HG03469 (cell line): ENCODE measurements at regions not wholly inside any gene's neighbourhood (a gene's known extent, or its start where the extent isn't known, plus 50 kb on each side); places are given as distances from the start of the nearest gene placed in this dataset.
A peak's percentile ranks its signal among the peaks of the same experiment; 100 is the strongest.

Experiments used
- ATAC-seq: cut with Tn5 transposase; IDR thresholded peaks from one replicate; pipeline ENCODE4 v1.9.1; 2021; ENCODE audit warnings: mild to moderate bottlenecking, moderate library complexity, moderate number of reproducible peaks; ENCODE audit not compliant: unreplicated experiment

GRCh38 chr3:23644099-23644498, 161.7 kb upstream of the UBE2E1 start:
- no peak for ATAC-seq

DNA sequence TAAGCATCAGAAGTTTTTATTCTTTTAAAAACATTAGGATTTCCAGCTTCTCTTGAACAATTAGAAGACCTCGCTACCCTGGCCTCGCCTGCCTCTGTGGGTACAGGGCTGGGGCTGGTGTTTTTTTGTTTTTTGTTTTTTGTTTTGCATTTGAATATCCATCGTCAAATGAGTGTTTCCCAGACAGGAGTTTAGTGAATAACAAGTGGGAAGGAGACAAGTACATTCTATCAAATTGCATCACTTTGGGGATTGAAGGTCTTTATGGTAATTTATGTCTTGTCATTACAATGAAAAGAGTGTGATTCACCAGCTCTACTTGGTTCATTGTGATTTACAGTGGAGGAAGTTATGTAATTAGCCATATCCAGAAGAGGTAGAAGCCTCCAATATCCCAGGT, 161.1 kb upstream of the UBE2E1 start:
- no peak for ATAC-seq

GRCh38 chr3:23645533-23646183, 160.1 kb upstream of the UBE2E1 start:
- ATAC-seq: no peak

DNA sequence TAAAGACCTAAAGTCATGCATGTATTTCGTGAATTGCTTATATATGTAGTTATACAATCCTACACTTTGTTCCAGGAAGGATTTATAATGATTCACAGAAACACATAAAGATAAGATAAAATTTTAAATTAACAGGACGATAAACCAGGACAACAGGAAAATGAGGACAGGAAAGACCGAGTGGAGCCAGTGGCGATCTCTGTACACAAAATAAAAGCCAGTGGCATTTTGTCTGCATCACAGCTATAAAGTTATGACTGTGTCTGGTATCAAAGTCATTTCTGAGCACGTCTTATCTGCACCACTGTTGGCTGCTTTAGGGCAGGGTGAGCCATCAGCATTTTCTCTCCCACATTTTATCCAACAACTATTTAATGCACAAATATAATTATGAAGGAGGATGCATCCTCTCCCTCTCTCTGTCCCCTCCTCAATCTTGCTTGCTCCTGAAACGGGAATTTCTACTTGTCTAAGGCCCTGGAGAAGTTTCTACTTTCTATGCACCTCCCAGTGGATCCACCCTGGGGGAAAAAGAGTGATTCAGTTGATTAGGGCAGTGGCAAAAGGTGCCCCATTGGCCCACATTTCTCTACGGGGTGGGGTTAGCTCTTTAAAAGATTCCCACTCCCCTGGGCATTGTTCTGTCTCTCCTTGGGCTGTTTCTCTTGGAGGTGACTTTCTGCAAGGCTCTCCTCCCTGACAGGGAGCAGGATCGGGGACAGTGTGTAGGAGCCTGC, 159.4 kb upstream of the UBE2E1 start:
- ATAC-seq: no peak

GRCh38 chr3:23647706-23648258, 158.0 kb upstream of the UBE2E1 start:
- ATAC-seq: no peak

DNA sequence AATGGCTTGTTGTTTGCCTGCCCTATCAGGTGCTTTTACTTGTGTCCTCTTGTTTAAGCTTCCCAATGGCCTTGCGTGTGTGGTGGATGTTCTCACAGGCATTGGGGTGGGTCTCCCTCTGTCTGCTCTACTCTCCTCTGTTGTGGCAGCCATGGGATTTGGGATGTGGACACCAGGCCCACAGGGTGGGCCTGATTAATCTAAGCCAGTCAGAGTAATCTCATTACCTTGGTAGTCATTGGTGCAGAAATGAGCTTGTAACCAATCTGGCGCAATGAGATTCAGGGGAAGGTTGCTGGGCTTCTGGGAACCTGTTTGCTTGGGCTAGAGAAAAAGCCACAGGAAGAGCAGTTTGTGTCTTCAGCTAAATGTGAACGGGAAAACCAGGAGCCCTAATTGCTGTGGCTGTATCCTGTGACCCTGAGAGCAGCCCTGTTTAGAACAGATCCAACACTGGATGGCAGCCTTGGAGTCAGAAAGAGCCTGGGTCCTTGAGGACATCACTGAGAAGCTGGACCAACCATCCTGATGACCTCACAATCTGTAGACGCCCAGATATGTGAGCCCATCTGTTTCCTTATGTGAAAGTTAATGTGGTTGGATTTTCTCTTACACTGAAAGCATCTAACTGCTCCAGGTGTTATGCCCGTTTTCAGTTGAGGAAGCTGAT, 157.3 kb upstream of the UBE2E1 start:
- no peak for ATAC-seq

GRCh38 chr3:23648996-23649395, 156.8 kb upstream of the UBE2E1 start:
- ATAC-seq: no peak

DNA sequence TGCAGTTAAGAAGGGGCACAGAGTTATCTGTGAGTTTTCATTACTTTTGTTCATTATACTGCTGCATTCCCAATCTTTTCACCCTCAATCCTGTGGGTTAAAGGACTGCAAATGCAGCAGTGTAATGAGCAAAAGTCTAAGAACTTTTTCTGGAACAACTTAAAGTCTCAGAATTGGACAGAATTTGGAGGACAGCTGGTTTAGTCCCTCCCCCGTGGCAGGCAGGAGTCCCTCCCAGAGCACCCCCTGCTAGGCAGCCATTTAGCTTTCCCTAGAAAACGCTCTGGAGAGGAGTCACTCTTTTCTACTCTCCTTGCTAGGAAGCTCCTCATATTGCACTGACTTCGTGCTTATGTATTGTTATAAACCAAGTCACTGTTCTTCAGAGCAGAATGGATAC, 156.3 kb upstream of the UBE2E1 start:
- no peak for ATAC-seq

GRCh38 chr3:23650371-23651140, 155.2 kb upstream of the UBE2E1 start:
- no peak for ATAC-seq

DNA sequence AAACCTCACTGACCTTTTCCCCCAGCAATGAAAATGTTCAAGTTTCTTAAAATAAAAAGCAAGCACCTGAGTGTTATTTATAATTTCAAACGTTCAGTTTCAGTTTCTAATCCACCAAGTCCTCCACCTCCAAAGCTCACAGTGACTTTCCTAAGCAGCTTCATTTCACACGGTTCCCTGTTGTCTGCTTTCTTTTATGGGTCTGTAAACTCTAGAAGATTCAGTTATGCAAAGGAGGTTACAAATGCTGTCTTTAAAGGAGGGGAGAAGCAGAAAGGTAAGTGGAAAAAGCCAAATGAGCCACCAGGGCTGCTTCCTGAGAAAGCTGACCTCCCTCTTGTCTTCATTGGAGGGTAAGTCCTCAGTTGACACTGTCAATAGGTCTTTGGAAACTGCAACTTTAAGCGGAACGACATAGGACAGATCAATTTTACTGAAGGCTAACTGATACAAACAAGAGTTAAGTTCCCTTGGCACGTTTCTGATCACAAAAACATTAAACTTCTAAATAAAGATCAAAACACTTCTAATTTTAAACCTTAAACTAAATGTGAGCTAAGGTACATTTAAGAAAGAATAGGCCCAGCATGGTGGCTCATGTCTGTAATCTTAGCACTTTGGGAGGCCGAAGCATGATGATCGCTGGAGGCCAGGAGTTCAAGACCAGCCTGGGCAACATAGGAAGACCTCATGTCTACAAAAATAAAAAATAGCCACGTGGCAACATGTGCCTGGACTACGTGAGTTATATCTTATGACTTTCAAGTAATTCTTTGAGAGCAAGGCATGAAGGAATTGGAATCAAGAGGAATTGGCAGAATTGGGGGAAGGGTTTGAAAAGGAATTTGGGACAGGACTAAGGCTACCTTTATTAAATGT, 151.9 kb upstream of the UBE2E1 start:
- peak; percentile 87 for ATAC-seq

DNA sequence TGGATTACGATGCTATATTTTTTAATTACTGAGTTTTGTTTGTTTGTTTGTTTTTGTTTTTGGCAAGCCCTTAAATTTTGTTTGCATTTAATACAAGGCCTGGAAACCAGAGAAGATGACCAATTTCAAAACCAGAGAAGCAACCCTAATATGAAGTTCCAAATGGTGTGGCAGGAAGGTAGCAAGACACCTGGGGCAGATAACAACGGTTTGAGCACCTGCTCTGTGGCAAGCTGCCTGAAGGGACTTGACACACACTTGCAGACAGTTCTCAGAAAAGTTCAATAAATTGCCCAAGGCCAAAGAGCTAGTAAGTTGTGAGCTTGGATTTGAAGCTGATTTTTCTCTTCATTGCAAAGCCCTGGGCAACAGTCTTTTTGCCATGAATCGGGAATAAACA, 151.2 kb upstream of the UBE2E1 start:
- no peak for ATAC-seq

DNA sequence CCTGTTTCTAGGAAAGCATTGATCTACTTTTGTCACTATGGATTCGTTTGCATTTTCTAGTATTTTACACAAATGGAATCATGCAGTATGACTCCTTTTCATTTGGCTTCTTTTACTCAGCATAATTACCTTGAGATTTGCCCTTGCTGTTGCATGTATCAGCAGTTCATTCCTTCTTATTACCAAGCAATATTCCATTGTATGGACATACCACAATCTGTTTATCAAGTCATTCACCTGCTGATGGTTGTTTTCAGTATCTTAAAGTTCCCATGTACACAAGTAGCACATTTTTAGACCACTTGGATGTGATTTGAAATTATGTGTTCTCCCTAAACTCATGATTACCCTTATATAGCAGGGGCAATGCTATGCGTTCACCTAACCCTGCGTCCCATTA, 150.0 kb upstream of the UBE2E1 start:
- ATAC-seq: no peak

DNA sequence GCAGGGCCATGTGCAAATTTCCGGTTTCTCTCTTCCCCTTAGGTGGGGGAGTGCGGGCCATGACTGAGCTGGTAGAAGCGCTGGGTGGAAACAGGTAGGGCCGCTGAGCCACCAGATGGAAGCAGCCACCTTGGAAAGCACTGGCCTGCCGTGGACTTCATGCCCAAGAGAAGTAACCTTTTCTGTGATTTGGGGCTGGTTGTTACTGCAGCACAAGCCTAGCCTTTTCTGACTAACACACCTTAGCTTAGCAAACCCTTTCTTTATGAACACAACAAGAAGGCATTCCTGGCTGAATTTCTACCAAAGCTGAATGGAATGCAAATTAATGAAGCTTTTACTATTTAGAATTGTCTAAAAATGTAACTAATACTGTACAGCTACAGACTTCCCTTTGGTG, 149.6 kb upstream of the UBE2E1 start:
- ATAC-seq: no peak

DNA sequence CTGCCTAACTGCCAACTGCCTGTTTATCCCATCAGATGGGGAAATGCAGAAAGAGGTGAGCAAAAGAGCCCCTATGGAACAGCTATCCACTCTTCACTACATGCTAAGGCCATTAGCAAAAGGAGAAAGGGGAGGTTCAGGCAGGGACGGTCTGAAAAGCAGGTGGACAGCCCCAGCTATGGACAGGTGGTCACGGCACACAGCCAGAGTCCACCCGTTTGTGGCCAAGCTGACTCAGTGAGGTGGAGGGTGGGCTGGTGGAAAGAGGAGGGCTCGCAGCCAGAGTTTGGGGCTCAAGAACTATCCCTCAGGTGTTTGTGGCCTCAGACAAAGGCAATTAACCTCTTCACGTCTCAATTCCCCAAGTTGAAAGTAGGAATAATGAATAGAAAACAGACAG, 148.9 kb upstream of the UBE2E1 start:
- ATAC-seq: no peak

DNA sequence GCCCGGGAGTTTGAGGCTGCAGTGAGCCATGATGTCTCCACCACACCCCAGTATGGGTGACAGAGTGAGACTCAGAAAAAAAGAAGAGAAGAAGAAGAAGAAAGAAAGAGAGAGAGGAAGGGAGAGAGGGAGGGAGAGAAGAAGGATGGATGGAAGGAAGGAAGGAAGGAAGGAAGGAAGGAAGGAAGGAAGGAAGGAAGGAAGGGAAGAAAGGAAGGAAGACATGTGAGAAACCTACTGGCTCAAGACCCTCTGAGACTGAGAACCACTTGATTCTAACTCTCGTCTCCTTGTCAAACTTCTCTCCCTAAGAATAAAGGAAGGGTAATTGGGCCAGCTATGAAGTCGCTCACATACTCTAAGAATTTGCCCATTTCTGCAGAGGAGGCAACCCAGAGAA, 148.1 kb upstream of the UBE2E1 start:
- ATAC-seq: no peak

- ATAC-seq: peak; percentile 74
Measured at GRCh38 chr3:23659274-23659673, 146.5 kb upstream of the UBE2E1 start.

GRCh38 chr3:23659840-23660430, 145.8 kb upstream of the UBE2E1 start:
- no peak for ATAC-seq

- ATAC-seq: no peak
Measured at GRCh38 chr3:23662079-23662617, 143.6 kb upstream of the UBE2E1 start.

DNA sequence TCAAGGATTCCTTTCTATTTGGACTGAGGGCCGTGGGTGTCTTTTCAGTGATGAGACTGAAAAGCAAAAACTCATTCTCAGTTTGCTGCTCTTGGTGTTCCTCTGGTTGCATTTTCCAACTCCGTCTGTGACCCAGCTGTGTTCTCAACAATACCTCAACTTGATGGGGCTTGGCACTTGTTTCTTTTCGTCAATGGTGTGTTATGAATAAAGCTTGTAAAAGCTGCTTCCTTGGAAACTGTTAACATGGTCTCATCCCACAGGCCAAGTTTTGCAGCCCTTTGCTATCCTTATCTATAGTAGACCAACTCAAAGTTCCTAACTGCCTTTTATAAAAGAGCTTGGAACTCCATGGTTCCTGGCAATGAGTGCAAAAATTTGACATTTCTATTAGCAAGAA, 142.5 kb upstream of the UBE2E1 start:
- ATAC-seq: no peak
